ENCODE measurements at regions not wholly inside any gene's neighbourhood (a gene's known extent, or its start where the extent isn't known, plus 50 kb on each side); places are given as distances from the start of the nearest gene placed in this dataset.

DNA sequence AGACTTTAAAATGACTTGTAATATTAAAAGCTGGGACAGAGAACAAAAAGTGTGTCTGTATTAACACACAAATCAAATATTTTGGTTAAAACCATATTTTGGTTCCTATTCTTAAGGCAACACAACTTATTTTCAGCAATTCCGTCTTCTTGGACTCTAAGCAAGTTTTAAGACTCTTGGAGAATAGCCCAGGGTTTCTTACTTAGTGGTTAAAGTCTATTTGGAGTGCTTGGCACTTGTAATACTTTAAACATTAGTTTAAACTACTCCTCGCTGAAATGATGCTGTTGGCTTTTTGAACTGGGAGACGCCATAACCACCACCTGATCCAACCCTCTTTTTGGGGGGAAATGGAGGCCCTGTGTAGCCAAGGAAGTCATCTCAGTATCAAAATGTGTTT lies 109.7 kb upstream of the GMDS start:
- H3K4me2 ChIP-seq (ENCODE audit: low read length), result no peak overlapping the region
- H2BK120ac ChIP-seq (ENCODE audit: insufficient read depth, low read length, poor library complexity), result no peak overlapping the region
- H4K8ac ChIP-seq (ENCODE audit: low read depth, low read length), result no peak overlapping the region
- H3K4me1 ChIP-seq (ENCODE audit: control insufficient read depth in 1 of 2, insufficient read depth in 2 of 2, low read length in 2 of 2), result no peaks in the 10 kb centered on the region
- H3K79me1 ChIP-seq (ENCODE audit: low read length), result no peaks in the 10 kb centered on the region
- WGBS (ENCODE audit: extremely low coverage, insufficient coverage, insufficient read length), result no CpG with 5 or more reads among the region's 3 CpGs
- H2AK5ac ChIP-seq (ENCODE audit: low read length), result no peak overlapping the region
- no peak for DNase-seq
- H3K14ac ChIP-seq (ENCODE audit: low read length), result no peak overlapping the region
- H3K4ac ChIP-seq (ENCODE audit: low read depth, low read length), result no peak overlapping the region
- no peak overlapping the region for H3K18ac ChIP-seq (ENCODE audit: low read length)
- H3K9ac ChIP-seq (ENCODE audit: low read length), result no peak overlapping the region
- H2AFZ ChIP-seq (ENCODE audit: insufficient read depth, low read length, poor library complexity), result no peak overlapping the region
- H3K9me3 ChIP-seq (ENCODE audit: insufficient read depth, low read depth, low read length), result no peaks in the 10 kb centered on the region
- no peaks in the 10 kb centered on the region for H3K36me3 ChIP-seq (ENCODE audit: control insufficient read depth in 1 of 2, insufficient read depth in 2 of 2, low read length in 2 of 2)
- no peaks in the 10 kb centered on the region for H3K27me3 ChIP-seq (ENCODE audit: insufficient read depth, low read length)
- H3K4me3 ChIP-seq (ENCODE audit: low read depth, low read length), result no peak overlapping the region
- no peak overlapping the region for H3K23ac ChIP-seq (ENCODE audit: low read length)
- no peak overlapping the region for H4K91ac ChIP-seq (ENCODE audit: low read depth, low read length)
- no peak overlapping the region for H3K27ac ChIP-seq (ENCODE audit: low read depth, low read length)
- no peak overlapping the region for H2BK12ac ChIP-seq (ENCODE audit: low read length)
- no peaks in the 10 kb centered on the region for H3K79me2 ChIP-seq (ENCODE audit: control insufficient read depth, insufficient read depth, low read length, poor library complexity)
- H2BK5ac ChIP-seq (ENCODE audit: low read depth, low read length, poor library complexity), result no peak overlapping the region
- H4K12ac ChIP-seq (ENCODE audit: low read depth, low read length), result no peak overlapping the region

DNA sequence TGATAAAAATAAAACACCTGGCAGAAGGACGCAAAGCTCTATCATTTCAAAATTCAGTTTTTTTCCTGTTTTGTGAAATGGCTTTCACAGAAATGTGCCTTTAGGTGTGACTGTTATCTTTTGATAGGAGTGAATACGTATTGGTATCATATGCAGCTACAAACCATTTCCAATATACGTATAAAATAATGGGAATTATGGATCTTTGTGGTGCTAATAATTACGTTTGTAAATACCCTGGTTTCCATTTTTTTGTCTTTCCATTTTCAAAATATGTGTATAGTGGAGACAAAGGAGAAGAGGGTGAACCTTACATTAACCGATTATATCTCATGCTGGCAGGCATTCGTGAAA lies 108.7 kb upstream of the GMDS start:
- no CpG with 5 or more reads among the region's 6 CpGs for WGBS (ENCODE audit: extremely low coverage, insufficient coverage, insufficient read length)
- Histone ChIP-seq H3K9ac (ENCODE audit: low read length) (no peak overlapping the region), H2AFZ (ENCODE audit: insufficient read depth, low read length, poor library complexity) (no peak overlapping the region), H4K8ac (ENCODE audit: low read depth, low read length) (no peak overlapping the region), H3K9me3 (ENCODE audit: insufficient read depth, low read depth, low read length) (no peaks in the 10 kb centered on the region), H3K4me3 (ENCODE audit: low read depth, low read length) (no peak overlapping the region), H2BK120ac (ENCODE audit: insufficient read depth, low read length, poor library complexity) (no peak overlapping the region), H2BK5ac (ENCODE audit: low read depth, low read length, poor library complexity) (no peak overlapping the region), H3K4me2 (ENCODE audit: low read length) (no peak overlapping the region), H3K79me1 (ENCODE audit: low read length) (no peaks in the 10 kb centered on the region), H4K91ac (ENCODE audit: low read depth, low read length) (no peak overlapping the region), H2BK12ac (ENCODE audit: low read length) (no peak overlapping the region), H3K23ac (ENCODE audit: low read length) (no peak overlapping the region), H3K79me2 (ENCODE audit: control insufficient read depth, insufficient read depth, low read length, poor library complexity) (no peaks in the 10 kb centered on the region), H3K36me3 (ENCODE audit: control insufficient read depth in 1 of 2, insufficient read depth in 2 of 2, low read length in 2 of 2) (no peaks in the 10 kb centered on the region), H3K4me1 (ENCODE audit: control insufficient read depth in 1 of 2, insufficient read depth in 2 of 2, low read length in 2 of 2) (no peaks in the 10 kb centered on the region), H3K27ac (ENCODE audit: low read depth, low read length) (no peak overlapping the region), H3K27me3 (ENCODE audit: insufficient read depth, low read length) (no peaks in the 10 kb centered on the region), H2AK5ac (ENCODE audit: low read length) (no peak overlapping the region), H3K14ac (ENCODE audit: low read length) (no peak overlapping the region), H3K18ac (ENCODE audit: low read length) (no peak overlapping the region), H3K4ac (ENCODE audit: low read depth, low read length) (no peak overlapping the region), H4K12ac (ENCODE audit: low read depth, low read length) (no peak overlapping the region)
- no peak for DNase-seq

DNA sequence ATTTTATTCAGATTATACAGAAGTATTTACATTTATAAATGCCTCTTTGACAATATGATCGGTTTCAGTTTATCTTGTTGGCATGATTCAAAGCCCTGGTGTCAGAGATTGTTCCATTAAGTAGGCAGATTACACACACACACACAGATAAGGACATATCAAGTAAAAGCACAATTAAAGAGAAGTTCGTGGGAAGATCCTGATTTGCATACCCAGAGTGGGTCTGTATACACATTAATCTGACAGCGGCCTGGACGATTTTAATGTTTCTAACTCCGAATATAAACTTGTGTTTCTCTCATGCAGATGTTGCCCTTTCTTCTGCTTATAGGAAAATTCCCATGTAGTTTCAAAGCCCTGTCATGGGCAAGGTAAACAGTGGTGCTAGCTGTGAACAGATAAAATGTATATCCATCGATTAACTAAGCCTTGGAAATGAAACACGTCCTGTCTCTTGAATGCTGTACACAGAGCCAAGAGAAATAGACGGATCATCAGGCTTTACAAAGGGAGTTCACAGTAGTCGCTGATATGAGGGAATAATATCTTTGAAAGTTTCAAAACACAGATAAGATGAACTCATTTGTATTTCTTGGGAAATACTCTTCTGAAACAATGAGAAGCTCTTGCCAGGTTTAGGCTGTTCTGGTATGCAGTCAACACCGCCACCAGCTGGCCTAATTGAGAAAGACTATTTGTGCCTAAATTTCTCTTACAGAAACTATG lies 108.2 kb upstream of the GMDS start:
- Histone ChIP-seq H3K27ac (ENCODE audit: low read depth, low read length) (no peak overlapping the region), H3K23ac (ENCODE audit: low read length) (no peak overlapping the region), H2BK120ac (ENCODE audit: insufficient read depth, low read length, poor library complexity) (no peak overlapping the region), H2AK5ac (ENCODE audit: low read length) (no peak overlapping the region), H4K12ac (ENCODE audit: low read depth, low read length) (no peak overlapping the region), H2BK5ac (ENCODE audit: low read depth, low read length, poor library complexity) (no peak overlapping the region), H3K4me3 (ENCODE audit: low read depth, low read length) (no peak overlapping the region), H3K4ac (ENCODE audit: low read depth, low read length) (no peak overlapping the region), H3K79me1 (ENCODE audit: low read length) (no peaks in the 10 kb centered on the region), H3K4me2 (ENCODE audit: low read length) (no peak overlapping the region), H3K9me3 (ENCODE audit: insufficient read depth, low read depth, low read length) (no peaks in the 10 kb centered on the region), H3K36me3 (ENCODE audit: control insufficient read depth in 1 of 2, insufficient read depth in 2 of 2, low read length in 2 of 2) (no peaks in the 10 kb centered on the region), H3K4me1 (ENCODE audit: control insufficient read depth in 1 of 2, insufficient read depth in 2 of 2, low read length in 2 of 2) (no peaks in the 10 kb centered on the region), H3K18ac (ENCODE audit: low read length) (no peak overlapping the region), H3K79me2 (ENCODE audit: control insufficient read depth, insufficient read depth, low read length, poor library complexity) (no peaks in the 10 kb centered on the region), H2AFZ (ENCODE audit: insufficient read depth, low read length, poor library complexity) (no peak overlapping the region), H3K27me3 (ENCODE audit: insufficient read depth, low read length) (no peaks in the 10 kb centered on the region), H3K9ac (ENCODE audit: low read length) (no peak overlapping the region), H3K14ac (ENCODE audit: low read length) (no peak overlapping the region), H4K91ac (ENCODE audit: low read depth, low read length) (no peak overlapping the region), H2BK12ac (ENCODE audit: low read length) (no peak overlapping the region), H4K8ac (ENCODE audit: low read depth, low read length) (no peak overlapping the region)
- WGBS (ENCODE audit: extremely low coverage, insufficient coverage, insufficient read length), result no CpG with 5 or more reads among the region's 10 CpGs
- peak; percentile 84 to 94 for DNase-seq

DNA sequence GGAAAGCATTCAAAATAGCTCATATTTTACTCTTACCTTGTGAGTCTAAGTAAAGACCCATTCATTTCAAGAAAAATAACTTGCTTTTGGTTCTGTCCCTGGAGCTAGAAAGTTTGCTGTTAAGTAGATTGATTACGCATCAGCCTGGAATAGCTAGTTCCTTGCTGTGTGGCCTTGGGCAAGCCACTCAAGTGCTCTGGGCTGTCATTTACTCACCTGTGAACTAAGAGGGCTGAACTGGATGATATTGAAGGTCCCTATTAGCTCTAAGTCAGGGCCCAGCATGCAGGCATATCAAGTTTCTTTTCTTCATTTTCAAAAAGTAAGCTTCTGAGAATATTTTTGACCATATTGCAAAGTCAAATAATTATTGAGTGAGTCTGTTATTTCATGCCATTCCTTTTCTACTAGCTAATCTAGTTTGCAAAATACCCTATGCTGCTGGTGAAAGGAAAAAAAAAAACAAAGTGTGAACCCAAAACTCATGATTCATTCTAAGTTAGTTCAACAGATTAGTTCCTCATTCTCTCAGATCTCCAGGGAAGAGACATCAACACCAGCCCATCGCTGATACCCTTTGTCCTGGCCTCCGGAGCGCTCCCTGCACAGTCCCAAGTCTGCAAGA lies 106.5 kb upstream of the GMDS start:
- Histone ChIP-seq H4K91ac (ENCODE audit: low read depth, low read length) (no peak overlapping the region), H3K9ac (ENCODE audit: low read length) (no peak overlapping the region), H3K4me2 (ENCODE audit: low read length) (no peak overlapping the region), H2BK12ac (ENCODE audit: low read length) (no peak overlapping the region), H3K27me3 (ENCODE audit: insufficient read depth, low read length) (no peaks in the 10 kb centered on the region), H2AK5ac (ENCODE audit: low read length) (no peak overlapping the region), H3K79me2 (ENCODE audit: control insufficient read depth, insufficient read depth, low read length, poor library complexity) (no peaks in the 10 kb centered on the region), H3K23ac (ENCODE audit: low read length) (no peak overlapping the region), H4K12ac (ENCODE audit: low read depth, low read length) (no peak overlapping the region), H3K9me3 (ENCODE audit: insufficient read depth, low read depth, low read length) (no peaks in the 10 kb centered on the region), H3K18ac (ENCODE audit: low read length) (no peak overlapping the region), H3K4ac (ENCODE audit: low read depth, low read length) (no peak overlapping the region), H2AFZ (ENCODE audit: insufficient read depth, low read length, poor library complexity) (no peak overlapping the region), H3K36me3 (ENCODE audit: control insufficient read depth in 1 of 2, insufficient read depth in 2 of 2, low read length in 2 of 2) (no peaks in the 10 kb centered on the region), H3K27ac (ENCODE audit: low read depth, low read length) (no peak overlapping the region), H2BK5ac (ENCODE audit: low read depth, low read length, poor library complexity) (no peak overlapping the region), H3K14ac (ENCODE audit: low read length) (no peak overlapping the region), H3K4me1 (ENCODE audit: control insufficient read depth in 1 of 2, insufficient read depth in 2 of 2, low read length in 2 of 2) (no peaks in the 10 kb centered on the region), H2BK120ac (ENCODE audit: insufficient read depth, low read length, poor library complexity) (no peak overlapping the region), H3K79me1 (ENCODE audit: low read length) (no peaks in the 10 kb centered on the region), H4K8ac (ENCODE audit: low read depth, low read length) (no peak overlapping the region), H3K4me3 (ENCODE audit: low read depth, low read length) (no peak overlapping the region)
- DNase-seq, result peak; percentile 81 to 91
- no CpG with 5 or more reads among the region's 4 CpGs for WGBS (ENCODE audit: extremely low coverage, insufficient coverage, insufficient read length)
